KMS-11 (cell line): ENCODE measurements at regions not wholly inside any gene's neighbourhood (a gene's known extent, or its start where the extent isn't known, plus 50 kb on each side); places are given as distances from the start of the nearest gene placed in this dataset.

Experiments used
- H2AFZ ChIP-seq: fragments of 200-600 bp; sonication (generic); 2 replicates; pipeline ENCODE4 v1.6.1; 2016; ENCODE audit warnings: antibody characterized with exemption, mixed run types, low read depth
- H3K27ac ChIP-seq: fragments of 200-600 bp; sonication (generic); 2 replicates; pipeline ENCODE4 v1.6.1; 2016; ENCODE audit warnings: mild to moderate bottlenecking, mixed run types
- H3K27me3 ChIP-seq: fragments of 200-600 bp; sonication (generic); 2 replicates; pipeline ENCODE4 v1.6.1; 2017; ENCODE audit warnings: mild to moderate bottlenecking, low read depth, mixed run types, moderate library complexity; ENCODE audit not compliant: insufficient read depth
- H3K36me3 ChIP-seq: fragments of 200-600 bp; sonication (generic); 2 replicates; pipeline ENCODE4 v1.6.1; 2017; ENCODE audit warnings: mild to moderate bottlenecking, mixed run types; ENCODE audit not compliant: insufficient read depth
- H3K4me1 ChIP-seq: fragments of 200-600 bp; sonication (generic); 2 replicates; pipeline ENCODE4 v1.6.1; 2016; ENCODE audit warnings: mild to moderate bottlenecking, low read depth, mixed run types; ENCODE audit not compliant: poor library complexity, severe bottlenecking
- H3K4me2 ChIP-seq: fragments of 200-600 bp; sonication (generic); 2 replicates; pipeline ENCODE4 v1.7.0; 2016; ENCODE audit warnings: mild to moderate bottlenecking, mixed run types
- H3K4me3 ChIP-seq: fragments of 200-600 bp; sonication (generic); IDR thresholded peaks from 2 replicates; pipeline ENCODE4 v1.6.1; 2017; ENCODE audit warnings: low read depth, low read length, mixed read lengths; ENCODE audit not compliant: insufficient read depth
- H3K79me2 ChIP-seq: fragments of 200-600 bp; sonication (generic); 2 replicates; pipeline ENCODE4 v1.6.1; 2016; ENCODE audit warnings: low read depth, mixed run types; ENCODE audit not compliant: insufficient read depth
- H3K9ac ChIP-seq: fragments of 200-600 bp; sonication (generic); 2 replicates; pipeline ENCODE4 v1.6.1; 2016; ENCODE audit warnings: mild to moderate bottlenecking, mixed run types
- H4K20me1 ChIP-seq: fragments of 200-600 bp; sonication (generic); 2 replicates; pipeline ENCODE4 v1.6.1; 2016; ENCODE audit warnings: mild to moderate bottlenecking, mixed run types; ENCODE audit not compliant: insufficient read depth
- CTCF ChIP-seq: fragments of 200-600 bp; sonication (generic); conservative IDR thresholded peaks from 2 replicates; pipeline ENCODE4 v1.6.1; 2017; ENCODE audit warnings: low read depth, mild to moderate bottlenecking, antibody characterized with exemption, low read length, moderate library complexity, mixed read lengths

GRCh38 chr2:22213237-22213636 is 1089.5 kb downstream of the TDRD15 start:
- no peak for TF ChIP-seq CTCF
- H3K4me3 ChIP-seq: no peak overlapping the region
- no peaks in the 10 kb centered on the region for H3K79me2 ChIP-seq
- H3K9ac ChIP-seq: no peak overlapping the region
- H3K4me2 ChIP-seq: no peak overlapping the region
- H3K36me3 ChIP-seq: no peaks in the 10 kb centered on the region
- no peaks in the 10 kb centered on the region for H4K20me1 ChIP-seq
- no peak overlapping the region for H2AFZ ChIP-seq
- no peak overlapping the region for H3K27ac ChIP-seq
- no peaks in the 10 kb centered on the region for H3K4me1 ChIP-seq
- H3K27me3 ChIP-seq: no peaks in the 10 kb centered on the region

- H4K20me1 ChIP-seq: no peaks in the 10 kb centered on the region
- TF ChIP-seq CTCF: no peak
These were observed 1091.7 kb downstream of the TDRD15 start for GRCh38 chr2:22215517-22215916.

GRCh38 chr2:22217881-22218280 is 1094.1 kb downstream of the TDRD15 start:
- no peaks in the 10 kb centered on the region for H3K4me1 ChIP-seq

More at GRCh38 chr2:22215517-22215916, 1091.7 kb downstream of the TDRD15 start:
- H3K36me3 ChIP-seq: no peaks in the 10 kb centered on the region
- H3K4me1 ChIP-seq: no peaks in the 10 kb centered on the region
- H2AFZ ChIP-seq: no peak overlapping the region
- H3K27me3 ChIP-seq: no peaks in the 10 kb centered on the region
- no peaks in the 10 kb centered on the region for H3K79me2 ChIP-seq
- H3K9ac ChIP-seq: no peak overlapping the region
- no peak overlapping the region for H3K4me3 ChIP-seq
- no peak overlapping the region for H3K27ac ChIP-seq
- no peak overlapping the region for H3K4me2 ChIP-seq

GRCh38 chr2:22221006-22221405 is 1097.2 kb downstream of the TDRD15 start:
- H3K27me3 ChIP-seq: no peaks in the 10 kb centered on the region
- no peaks in the 10 kb centered on the region for H3K79me2 ChIP-seq
- H3K4me2 ChIP-seq: no peak overlapping the region
- no peak for TF ChIP-seq CTCF
- H3K9ac ChIP-seq: no peak overlapping the region
- no peak overlapping the region for H3K4me3 ChIP-seq
- H2AFZ ChIP-seq: no peak overlapping the region
- H3K4me1 ChIP-seq: no peaks in the 10 kb centered on the region
- H3K36me3 ChIP-seq: no peaks in the 10 kb centered on the region
- no peaks in the 10 kb centered on the region for H4K20me1 ChIP-seq
- H3K27ac ChIP-seq: no peak overlapping the region

More at GRCh38 chr2:22217881-22218280, 1094.1 kb downstream of the TDRD15 start:
- H3K36me3 ChIP-seq: no peaks in the 10 kb centered on the region
- H3K9ac ChIP-seq: no peak overlapping the region
- no peak overlapping the region for H3K4me3 ChIP-seq
- no peaks in the 10 kb centered on the region for H3K27me3 ChIP-seq
- H3K27ac ChIP-seq: no peak overlapping the region
- H3K4me2 ChIP-seq: no peak overlapping the region
- no peak for TF ChIP-seq CTCF
- H3K79me2 ChIP-seq: no peaks in the 10 kb centered on the region
- no peaks in the 10 kb centered on the region for H4K20me1 ChIP-seq
- no peak overlapping the region for H2AFZ ChIP-seq
